ENCODE measurements at regions not wholly inside any gene's neighbourhood (a gene's known extent, or its start where the extent isn't known, plus 50 kb on each side); places are given as distances from the start of the nearest gene placed in this dataset.

DNA sequence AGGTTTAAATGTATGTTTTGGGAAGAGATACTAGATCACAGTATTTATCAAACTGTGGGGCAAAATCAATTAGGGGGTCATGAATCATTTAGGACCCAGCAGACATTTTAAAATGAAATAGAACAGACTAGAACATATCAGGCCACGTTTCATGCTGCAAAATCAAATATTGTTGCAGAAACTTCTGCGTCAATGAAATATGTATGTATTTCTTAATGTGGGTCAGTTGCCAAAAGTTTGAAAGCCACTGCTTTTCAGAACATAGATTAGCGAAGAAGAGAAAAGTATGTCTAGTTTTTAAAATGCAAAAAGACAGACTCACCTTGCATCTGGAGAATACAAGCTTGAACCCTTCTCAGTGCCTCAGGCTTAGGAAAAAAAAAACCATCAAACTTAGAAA lies 102.7 kb upstream of the BMPER start:
- TF ChIP-seq, protein P1, sequence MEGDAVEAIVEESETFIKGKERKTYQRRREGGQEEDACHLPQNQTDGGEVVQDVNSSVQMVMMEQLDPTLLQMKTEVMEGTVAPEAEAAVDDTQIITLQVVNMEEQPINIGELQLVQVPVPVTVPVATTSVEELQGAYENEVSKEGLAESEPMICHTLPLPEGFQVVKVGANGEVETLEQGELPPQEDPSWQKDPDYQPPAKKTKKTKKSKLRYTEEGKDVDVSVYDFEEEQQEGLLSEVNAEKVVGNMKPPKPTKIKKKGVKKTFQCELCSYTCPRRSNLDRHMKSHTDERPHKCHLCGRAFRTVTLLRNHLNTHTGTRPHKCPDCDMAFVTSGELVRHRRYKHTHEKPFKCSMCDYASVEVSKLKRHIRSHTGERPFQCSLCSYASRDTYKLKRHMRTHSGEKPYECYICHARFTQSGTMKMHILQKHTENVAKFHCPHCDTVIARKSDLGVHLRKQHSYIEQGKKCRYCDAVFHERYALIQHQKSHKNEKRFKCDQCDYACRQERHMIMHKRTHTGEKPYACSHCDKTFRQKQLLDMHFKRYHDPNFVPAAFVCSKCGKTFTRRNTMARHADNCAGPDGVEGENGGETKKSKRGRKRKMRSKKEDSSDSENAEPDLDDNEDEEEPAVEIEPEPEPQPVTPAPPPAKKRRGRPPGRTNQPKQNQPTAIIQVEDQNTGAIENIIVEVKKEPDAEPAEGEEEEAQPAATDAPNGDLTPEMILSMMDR (IDR thresholded peaks at IDR 0.05; ENCODE audit: borderline replicate concordance, extremely low read depth, low read length, poor library complexity, severe bottlenecking): no peak
- no peak for TF ChIP-seq EZH2 (IDR thresholded peaks at IDR 0.05; ENCODE audit: borderline replicate concordance, low read depth, low read length, severe bottlenecking)
